NCI-H1417 treated with DMSO at 0.1 percent for 48 hours (cell line): ENCODE measurements at regions not wholly inside any gene's neighbourhood (a gene's known extent, or its start where the extent isn't known, plus 50 kb on each side); places are given as distances from the start of the nearest gene placed in this dataset.

Experiments used
- DNase-seq: peaks from one replicate; lab custom pipeline; 2025; lab: John Stamatoyannopoulos, UW

GRCh38 chr2:138846216-138846821, 66.1 kb upstream of the NXPH2 start:
- no peak for DNase-seq

GRCh38 chr2:138842341-138842740, 62.2 kb upstream of the NXPH2 start:
- no peak for DNase-seq

- DNase-seq: no peak
These were observed 61.3 kb upstream of the NXPH2 start for GRCh38 chr2:138841459-138841858.

- no peak for DNase-seq
These were observed 58.8 kb upstream of the NXPH2 start for GRCh38 chr2:138838851-138839620.

GRCh38 chr2:138831691-138832090, 51.5 kb upstream of the NXPH2 start:
- no peak for DNase-seq

- no peak for DNase-seq
These were observed 51.0 kb upstream of the NXPH2 start for GRCh38 chr2:138831154-138831553.

- no peak for DNase-seq
These were observed 50.4 kb upstream of the NXPH2 start for GRCh38 chr2:138830547-138830946.
